ENCODE measurements at regions not wholly inside any gene's neighbourhood (a gene's known extent, or its start where the extent isn't known, plus 50 kb on each side); places are given as distances from the start of the nearest gene placed in this dataset.

DNA sequence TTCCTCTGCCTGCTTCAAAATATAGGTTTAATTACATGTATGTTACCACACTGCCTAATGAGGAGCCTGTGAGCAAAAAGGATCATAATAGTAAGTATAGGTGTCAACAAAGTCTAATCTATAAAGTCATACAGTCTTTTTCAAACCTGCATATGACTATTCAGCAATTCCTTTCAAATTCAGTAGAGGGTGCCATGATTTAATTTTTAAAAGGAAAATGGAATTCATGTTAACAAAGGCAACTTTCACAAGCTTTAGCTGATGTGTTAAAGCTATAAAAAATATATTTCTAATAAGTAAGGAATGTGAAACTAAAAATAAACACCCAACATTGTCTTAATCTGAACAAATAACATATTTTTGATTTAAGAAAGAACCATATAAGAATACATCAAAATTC is 52.1 kb downstream of the MPP7 start:
- Mint-ChIP-seq H3K27me3 (ENCODE audit: insufficient read depth) (no peaks in the 10 kb centered on the region), H3K27ac (no peak overlapping the region), H3K36me3 (ENCODE audit: low read depth) (no peaks in the 10 kb centered on the region), H3K9me3 (no peaks in the 10 kb centered on the region), H3K4me1 (ENCODE audit: low read depth) (peaks cover 13% of the 10 kb centered on the region), H3K4me3 (no peak overlapping the region)
- DNase-seq (ENCODE audit: low spot score) = no peak
- intact Hi-C loops (cut with micrococcal nuclease) = loop anchor here (1.0 to 2.0 kb wide), 3 partner anchors 52 to 144 kb away; partner anchors contain the start of gene MPP7

DNA sequence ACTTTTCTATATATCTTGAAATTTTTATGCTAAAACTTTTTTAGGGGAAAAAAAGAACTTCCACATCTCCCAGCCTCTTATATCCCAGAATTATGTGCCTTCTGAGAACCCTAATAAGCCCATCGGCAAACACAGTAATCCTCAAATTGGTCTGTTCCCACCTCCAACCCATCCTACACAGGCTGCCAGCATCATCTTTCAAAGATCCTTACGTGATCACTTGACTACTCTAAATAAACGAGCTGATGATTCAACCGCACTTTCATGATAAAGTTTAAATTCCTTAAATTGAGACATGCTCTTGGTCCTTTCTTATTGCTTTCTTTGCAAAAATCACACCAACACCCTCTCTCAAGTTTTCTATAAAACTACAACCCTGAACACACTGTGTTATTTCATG is 52.5 kb downstream of the MPP7 start:
- no peak overlapping the region for H3K4me3 Mint-ChIP-seq
- H3K9me3 Mint-ChIP-seq = no peaks in the 10 kb centered on the region
- intact Hi-C loops (cut with micrococcal nuclease) = loop anchor here (1.0 to 2.0 kb wide), 3 partner anchors 52 to 144 kb away; partner anchors contain the start of gene MPP7
- H3K36me3 Mint-ChIP-seq (ENCODE audit: low read depth) = no peaks in the 10 kb centered on the region
- H3K27ac Mint-ChIP-seq = no peak overlapping the region
- H3K4me1 Mint-ChIP-seq (ENCODE audit: low read depth) = peaks cover 13% of the 10 kb centered on the region
- no peak for DNase-seq (ENCODE audit: low spot score)
- H3K27me3 Mint-ChIP-seq (ENCODE audit: insufficient read depth) = no peaks in the 10 kb centered on the region

DNA sequence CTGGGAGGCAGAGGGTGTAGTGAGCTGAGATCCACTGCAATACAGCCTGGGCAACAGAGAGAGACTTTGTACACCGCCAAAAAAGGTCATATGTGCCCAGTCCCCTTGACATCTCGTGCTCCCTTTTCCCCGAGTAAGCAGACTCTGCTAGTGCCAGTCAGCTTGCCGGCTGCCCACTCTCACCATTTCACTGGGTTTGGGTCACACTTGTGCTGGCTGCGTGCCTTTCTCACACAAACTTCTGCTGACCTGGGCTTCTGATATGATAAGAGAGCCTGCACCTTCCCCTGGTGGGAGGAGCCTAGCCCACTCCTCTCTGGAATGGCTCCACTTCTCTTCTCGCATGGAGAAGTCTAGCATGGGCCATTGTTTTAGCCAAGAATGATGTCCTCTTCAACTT is 53.4 kb downstream of the MPP7 start:
- no peaks in the 10 kb centered on the region for H3K9me3 Mint-ChIP-seq
- no peak for DNase-seq (ENCODE audit: low spot score)
- no peak overlapping the region for H3K4me3 Mint-ChIP-seq
- H3K27ac Mint-ChIP-seq = no peak overlapping the region
- H3K4me1 Mint-ChIP-seq (ENCODE audit: low read depth) = peaks cover 13% of the 10 kb centered on the region
- no peaks in the 10 kb centered on the region for H3K27me3 Mint-ChIP-seq (ENCODE audit: insufficient read depth)
- no peaks in the 10 kb centered on the region for H3K36me3 Mint-ChIP-seq (ENCODE audit: low read depth)
- intact Hi-C loops (cut with micrococcal nuclease) = no loop called here

DNA sequence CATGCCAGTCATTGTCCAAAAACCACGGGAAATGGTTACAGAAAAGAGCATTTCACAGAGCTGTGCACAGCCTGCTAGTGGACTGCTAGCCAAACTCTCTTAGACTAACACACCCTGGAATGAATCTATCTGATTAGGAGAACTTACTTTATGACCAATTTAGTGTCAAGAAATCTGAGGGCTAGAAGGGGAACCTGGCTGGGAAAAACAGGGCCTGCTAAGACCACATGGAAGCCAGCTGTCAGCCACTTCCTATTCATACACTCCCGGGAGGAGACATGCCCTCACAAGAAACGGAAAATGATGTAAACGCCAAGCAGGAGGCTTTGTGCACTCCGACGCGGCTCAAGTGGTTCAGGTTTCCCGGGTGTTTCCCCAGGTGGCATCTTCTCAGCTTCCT is 54.8 kb downstream of the MPP7 start:
- no peak overlapping the region for H3K4me3 Mint-ChIP-seq
- no peaks in the 10 kb centered on the region for H3K36me3 Mint-ChIP-seq (ENCODE audit: low read depth)
- H3K9me3 Mint-ChIP-seq = no peaks in the 10 kb centered on the region
- H3K27ac Mint-ChIP-seq = no peak overlapping the region
- peaks cover 13% of the 10 kb centered on the region for H3K4me1 Mint-ChIP-seq (ENCODE audit: low read depth)
- DNase-seq (ENCODE audit: low spot score) = no peak
- H3K27me3 Mint-ChIP-seq (ENCODE audit: insufficient read depth) = no peaks in the 10 kb centered on the region
- intact Hi-C loops (cut with micrococcal nuclease) = no loop called here

DNA sequence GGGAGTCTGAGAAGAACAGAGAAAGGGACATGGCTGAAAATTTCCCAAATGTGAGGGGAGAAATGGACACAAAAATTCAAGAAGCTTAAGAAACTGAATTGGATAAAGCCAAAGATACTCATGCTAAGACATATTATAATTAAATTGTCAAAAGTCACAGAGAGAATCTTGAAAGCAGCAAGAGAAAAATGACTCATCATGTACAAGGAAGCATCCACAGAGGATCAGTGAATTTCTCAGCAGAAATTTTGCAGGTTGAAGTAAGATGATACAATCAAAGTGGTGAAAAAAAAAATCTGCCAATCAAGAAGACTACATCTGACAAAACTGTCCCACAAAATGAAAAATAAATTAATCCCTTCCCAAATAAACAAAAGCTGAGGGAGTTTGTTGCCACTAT is 56.8 kb downstream of the MPP7 start:
- H3K27me3 Mint-ChIP-seq (ENCODE audit: insufficient read depth) = no peaks in the 10 kb centered on the region
- no peaks in the 10 kb centered on the region for H3K9me3 Mint-ChIP-seq
- intact Hi-C loops (cut with micrococcal nuclease) = no loop called here

DNA sequence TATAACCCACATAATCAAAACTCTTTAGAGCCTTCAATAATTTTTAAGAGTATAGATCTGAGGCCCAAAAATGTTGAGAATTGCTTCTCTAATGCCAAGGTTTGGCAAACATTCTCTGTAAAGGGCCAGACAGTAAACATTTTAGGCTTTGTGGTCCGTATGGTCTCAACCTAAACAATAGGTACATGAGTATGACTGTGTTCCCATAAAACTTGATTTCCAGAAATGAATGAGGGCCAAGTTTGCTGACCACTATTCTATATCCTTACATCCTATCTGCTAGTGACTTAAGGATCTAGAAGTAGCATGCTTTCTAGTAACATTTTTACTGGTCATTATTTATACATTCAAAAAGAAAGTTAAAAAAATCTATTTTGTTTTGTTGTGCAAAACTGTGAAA is 58.9 kb downstream of the MPP7 start:
- DNase-seq (ENCODE audit: low spot score) = no peak
- intact Hi-C loops (cut with micrococcal nuclease) = loop anchor here (5.0 kb wide), 2 partner anchors 797 to 872 kb away; no protein-coding TSS in a partner anchor
- Mint-ChIP-seq H3K27ac (no peak overlapping the region), H3K9me3 (no peaks in the 10 kb centered on the region), H3K4me1 (ENCODE audit: low read depth) (peaks cover 13% of the 10 kb centered on the region), H3K36me3 (ENCODE audit: low read depth) (no peaks in the 10 kb centered on the region), H3K4me3 (no peak overlapping the region), H3K27me3 (ENCODE audit: insufficient read depth) (no peaks in the 10 kb centered on the region)

More for the DNA sequence above, 56.8 kb downstream of the MPP7 start:
- no peak overlapping the region for H3K4me3 Mint-ChIP-seq
- H3K36me3 Mint-ChIP-seq (ENCODE audit: low read depth) = no peaks in the 10 kb centered on the region
- H3K4me1 Mint-ChIP-seq (ENCODE audit: low read depth) = peaks cover 13% of the 10 kb centered on the region
- DNase-seq (ENCODE audit: low spot score) = no peak
- H3K27ac Mint-ChIP-seq = no peak overlapping the region

DNA sequence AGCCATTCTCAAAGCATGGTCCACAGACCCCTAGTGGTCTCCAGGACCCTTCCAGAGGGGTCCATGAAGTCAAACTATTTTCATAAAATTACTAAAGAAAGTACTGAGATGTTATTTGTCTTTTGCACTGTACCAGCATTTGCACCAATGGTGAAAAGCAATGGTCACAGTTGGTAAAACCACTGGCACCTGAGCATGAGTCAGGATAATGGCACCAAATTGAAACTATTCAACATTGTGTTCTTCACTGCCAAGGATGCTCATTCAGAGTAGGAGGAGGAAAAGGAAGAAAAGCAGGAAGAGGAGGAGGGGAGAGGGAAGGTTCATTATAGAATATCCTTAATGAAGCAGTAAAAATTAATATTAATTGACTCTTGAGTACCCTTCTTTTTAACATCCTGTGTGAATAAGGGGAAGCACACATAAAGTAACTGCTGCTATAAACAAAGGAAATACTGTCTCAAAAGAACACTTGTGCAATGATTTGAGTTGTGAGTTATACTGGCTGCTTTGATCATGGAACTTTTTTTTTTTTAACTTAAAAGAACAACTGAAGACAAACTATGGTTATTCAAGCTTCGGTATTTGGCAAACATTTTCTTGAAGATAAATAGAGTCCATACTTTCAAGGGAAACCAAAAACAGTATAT is 60.2 kb downstream of the MPP7 start:
- Mint-ChIP-seq H3K9me3 (no peaks in the 10 kb centered on the region), H3K27me3 (ENCODE audit: insufficient read depth) (no peaks in the 10 kb centered on the region), H3K4me3 (no peak overlapping the region), H3K4me1 (ENCODE audit: low read depth) (peaks cover 3% of the 10 kb centered on the region), H3K36me3 (ENCODE audit: low read depth) (no peaks in the 10 kb centered on the region), H3K27ac (no peak overlapping the region)
- no peak for DNase-seq (ENCODE audit: low spot score)
- intact Hi-C loops (cut with micrococcal nuclease) = loop anchor here (1.0 to 5.0 kb wide), 3 partner anchors 684 to 870 kb away; no protein-coding TSS in a partner anchor

DNA sequence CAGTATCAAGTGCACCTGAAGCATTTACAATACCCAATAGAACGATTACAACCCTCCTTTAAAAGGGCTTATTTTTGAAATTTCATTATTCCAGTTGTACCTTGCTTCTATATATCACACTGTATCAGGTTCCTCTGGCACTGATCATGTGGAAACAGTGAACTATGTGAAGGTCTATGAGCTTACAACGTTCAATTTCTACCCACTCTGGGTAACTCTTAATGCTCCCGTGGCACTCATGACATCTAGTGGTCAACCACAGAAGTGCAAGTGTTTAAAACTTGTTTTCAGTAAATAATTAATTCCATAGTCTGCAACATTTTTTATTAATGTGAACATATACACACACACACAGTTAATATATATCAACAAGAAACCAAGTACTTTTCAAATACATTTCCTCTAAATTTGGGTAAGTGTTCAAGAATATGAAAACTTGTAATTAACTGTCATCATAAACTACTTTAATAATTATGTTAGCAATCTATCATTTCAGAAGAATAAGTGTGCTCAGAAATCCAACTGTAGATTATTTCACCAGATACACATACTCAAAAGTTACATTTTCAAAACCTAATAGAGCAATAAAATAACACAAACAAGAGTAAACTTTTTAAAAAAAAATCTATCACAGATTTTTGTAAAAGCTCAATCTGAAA is 61.0 kb downstream of the MPP7 start:
- no peaks in the 10 kb centered on the region for H3K27me3 Mint-ChIP-seq (ENCODE audit: insufficient read depth)
- H3K4me3 Mint-ChIP-seq = no peak overlapping the region
- intact Hi-C loops (cut with micrococcal nuclease) = loop anchor here (1.0 to 5.0 kb wide), 4 partner anchors 500 to 870 kb away; no protein-coding TSS in a partner anchor
- no peaks in the 10 kb centered on the region for H3K4me1 Mint-ChIP-seq (ENCODE audit: low read depth)
- no peaks in the 10 kb centered on the region for H3K9me3 Mint-ChIP-seq
- H3K36me3 Mint-ChIP-seq (ENCODE audit: low read depth) = no peaks in the 10 kb centered on the region
- H3K27ac Mint-ChIP-seq = no peak overlapping the region
- peak; percentile 4 for DNase-seq (ENCODE audit: low spot score)

DNA sequence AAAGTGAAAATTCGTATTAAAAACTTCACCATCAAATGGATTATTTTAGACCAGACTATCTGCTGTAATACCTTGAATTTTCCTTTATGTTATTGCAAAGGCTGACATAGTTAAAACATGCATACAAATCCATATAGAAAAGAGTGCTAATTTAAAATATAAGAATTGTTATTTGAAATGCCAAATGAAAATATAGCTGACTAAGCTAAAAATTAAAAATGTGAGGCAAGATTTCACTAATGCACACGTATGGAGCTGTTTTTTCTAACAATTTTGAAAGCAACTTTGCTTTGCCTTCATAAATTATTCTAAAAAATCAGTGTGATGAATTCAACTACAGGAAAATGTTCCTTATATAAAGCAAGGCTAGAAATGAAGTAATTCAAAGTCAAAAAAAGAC is 62.5 kb downstream of the MPP7 start:
- Mint-ChIP-seq H3K4me1 (ENCODE audit: low read depth) (no peaks in the 10 kb centered on the region), H3K4me3 (no peak overlapping the region), H3K27ac (no peak overlapping the region), H3K9me3 (no peaks in the 10 kb centered on the region), H3K27me3 (ENCODE audit: insufficient read depth) (no peaks in the 10 kb centered on the region), H3K36me3 (ENCODE audit: low read depth) (no peaks in the 10 kb centered on the region)
- DNase-seq (ENCODE audit: low spot score) = no peak
- intact Hi-C loops (cut with micrococcal nuclease) = loop anchor here (5.0 kb wide), 2 partner anchors 793 to 868 kb away; no protein-coding TSS in a partner anchor

DNA sequence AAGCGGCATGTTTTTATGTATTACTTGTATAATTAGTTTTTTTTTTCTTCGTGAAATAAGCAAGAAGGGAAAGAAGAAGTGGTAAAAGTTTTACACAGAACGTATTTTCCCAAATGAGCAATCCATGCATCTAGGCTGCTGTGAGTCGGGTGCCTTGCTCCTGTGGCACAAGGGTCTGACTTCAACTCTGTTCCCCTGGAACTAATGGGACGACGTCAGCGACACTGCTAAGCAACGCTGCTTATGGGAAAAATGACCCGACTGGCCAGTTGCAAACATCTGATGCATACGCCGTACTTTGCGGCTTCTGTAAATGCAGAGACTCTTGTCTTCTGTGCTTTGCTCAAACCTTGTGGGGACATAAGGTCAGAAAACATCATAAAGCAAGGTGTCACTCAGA is 66.3 kb downstream of the MPP7 start:
- Mint-ChIP-seq H3K36me3 (ENCODE audit: low read depth) (no peaks in the 10 kb centered on the region), H3K27me3 (ENCODE audit: insufficient read depth) (no peaks in the 10 kb centered on the region), H3K9me3 (no peaks in the 10 kb centered on the region), H3K27ac (no peak overlapping the region), H3K4me3 (no peak overlapping the region), H3K4me1 (ENCODE audit: low read depth) (no peaks in the 10 kb centered on the region)
- DNase-seq (ENCODE audit: low spot score) = no peak
- intact Hi-C loops (cut with micrococcal nuclease) = no loop called here

DNA sequence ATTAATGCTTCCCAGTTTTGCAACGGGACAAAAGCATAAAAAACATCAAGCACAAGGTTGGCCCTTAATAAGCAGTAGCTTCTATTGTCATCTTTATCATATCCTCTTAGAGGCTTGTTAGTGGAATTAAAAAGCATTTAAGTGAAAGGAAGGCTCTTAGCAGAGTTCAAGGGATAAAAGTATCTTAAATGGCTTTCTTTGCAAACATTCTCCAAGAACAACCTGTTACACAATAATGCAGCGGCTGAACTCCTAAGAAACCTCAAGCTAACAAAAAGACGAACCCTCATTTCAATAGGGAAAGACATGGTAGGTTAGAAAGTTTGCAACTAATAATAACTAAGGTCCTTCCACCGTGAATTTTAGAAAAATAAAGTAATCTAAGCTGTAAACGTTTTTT is 82.1 kb downstream of the MPP7 start:
- peaks cover 25% of the 10 kb centered on the region for H3K27me3 Mint-ChIP-seq (ENCODE audit: insufficient read depth)
- peaks cover 1% of the 10 kb centered on the region for H3K36me3 Mint-ChIP-seq (ENCODE audit: low read depth)
- no peak overlapping the region for H3K27ac Mint-ChIP-seq
- no peak for DNase-seq (ENCODE audit: low spot score)
- no peaks in the 10 kb centered on the region for H3K9me3 Mint-ChIP-seq
- intact Hi-C loops (cut with micrococcal nuclease) = no loop called here
- H3K4me1 Mint-ChIP-seq (ENCODE audit: low read depth) = peaks cover 6% of the 10 kb centered on the region
- no peak overlapping the region for H3K4me3 Mint-ChIP-seq

DNA sequence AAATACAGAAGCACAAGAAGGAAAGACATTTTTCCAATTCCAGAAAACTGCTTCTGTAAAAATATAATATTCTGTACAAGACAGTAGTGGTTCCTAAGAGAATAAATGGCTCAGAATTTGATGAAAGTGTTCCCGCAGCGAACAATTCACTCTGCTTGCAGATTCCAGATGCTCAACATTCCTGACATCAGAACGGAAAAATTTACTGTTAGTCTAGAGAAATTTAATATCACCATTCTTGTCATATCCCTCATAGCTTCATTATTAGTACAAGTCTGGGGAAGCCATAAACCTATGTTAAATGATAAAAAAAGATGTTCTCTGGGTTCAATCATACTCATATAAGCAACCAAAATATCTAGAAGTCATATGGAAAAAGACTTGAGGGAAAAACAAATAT is 83.6 kb downstream of the MPP7 start:
- intact Hi-C loops (cut with micrococcal nuclease) = no loop called here
- H3K36me3 Mint-ChIP-seq (ENCODE audit: low read depth) = peaks cover 1% of the 10 kb centered on the region
- H3K27ac Mint-ChIP-seq = no peak overlapping the region
- peaks cover 22% of the 10 kb centered on the region for H3K27me3 Mint-ChIP-seq (ENCODE audit: insufficient read depth)
- no peaks in the 10 kb centered on the region for H3K9me3 Mint-ChIP-seq
- DNase-seq (ENCODE audit: low spot score) = no peak
- peaks cover 6% of the 10 kb centered on the region for H3K4me1 Mint-ChIP-seq (ENCODE audit: low read depth)
- H3K4me3 Mint-ChIP-seq = no peak overlapping the region

DNA sequence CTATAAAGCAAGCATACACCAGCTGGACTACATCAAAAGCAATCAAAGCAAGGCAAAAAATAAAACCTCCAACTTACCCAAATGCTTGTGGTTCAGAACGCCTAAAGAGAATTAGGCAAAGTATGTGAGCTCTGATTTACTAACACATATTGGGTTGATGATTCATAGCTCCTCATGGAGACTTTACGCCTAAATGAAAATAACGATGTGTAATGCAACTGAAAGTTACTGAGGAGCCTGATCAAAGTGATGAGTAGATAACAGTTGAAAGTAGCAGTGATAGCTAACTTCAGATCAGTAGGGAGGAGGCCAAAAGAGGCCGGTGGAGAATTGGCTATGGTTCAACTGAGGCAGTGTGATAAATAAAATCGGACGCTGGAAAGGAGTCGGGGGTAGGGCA is 85.0 kb downstream of the MPP7 start:
- DNase-seq (ENCODE audit: low spot score) = no peak
- intact Hi-C loops (cut with micrococcal nuclease) = no loop called here
- peaks cover 1% of the 10 kb centered on the region for H3K36me3 Mint-ChIP-seq (ENCODE audit: low read depth)
- no peak overlapping the region for H3K4me3 Mint-ChIP-seq
- H3K4me1 Mint-ChIP-seq (ENCODE audit: low read depth) = peaks cover 6% of the 10 kb centered on the region
- no peak overlapping the region for H3K27ac Mint-ChIP-seq
- H3K9me3 Mint-ChIP-seq = no peaks in the 10 kb centered on the region
- peaks cover 15% of the 10 kb centered on the region for H3K27me3 Mint-ChIP-seq (ENCODE audit: insufficient read depth)
